GM12891 (cell line): ENCODE measurements at regions not wholly inside any gene's neighbourhood (a gene's known extent, or its start where the extent isn't known, plus 50 kb on each side); places are given as distances from the start of the nearest gene placed in this dataset.

Experiments
- POLR2A ChIP-seq: IDR thresholded peaks from 2 replicates; pipeline ENCODE4 v1.6.1; 2011; ENCODE audit warnings: low read depth, low read length, control low read depth
- POLR2AphosphoS5 ChIP-seq: IDR thresholded peaks from 2 replicates; pipeline ENCODE4 v1.6.1; 2011; ENCODE audit warnings: low read depth, low read length, control low read depth
- POU2F2 ChIP-seq: IDR thresholded peaks from 2 replicates; pipeline ENCODE4 v1.6.1; 2011; ENCODE audit warnings: low read depth, mild to moderate bottlenecking, control low read depth, low read length, moderate library complexity
- SPI1 ChIP-seq: IDR thresholded peaks from 2 replicates; pipeline ENCODE4 v1.6.1; 2011; ENCODE audit warnings: low read depth, low read length, control low read depth

- no peak for TF ChIP-seq POLR2AphosphoS5
- no peak for TF ChIP-seq POLR2A
- TF ChIP-seq POU2F2: no peak
- no peak for TF ChIP-seq SPI1
Observed at GRCh38 chr1:222168621-222169020, 379.3 kb downstream of the HHIPL2 start.
